Naive thymus-derived CD8-positive, alpha-beta T cell (primary cell): ENCODE measurements at regions not wholly inside any gene's neighbourhood (a gene's known extent, or its start where the extent isn't known, plus 50 kb on each side); places are given as distances from the start of the nearest gene placed in this dataset.
"Not testable (repeated sequence)": the region's sequence is repeated elsewhere in the genome, so short reads cannot be mapped to it uniquely, and the experiment has no call there.

Experiments
- ATAC-seq, 2 donors: fragments of 150-1000 bp; cut with Tn5 transposase in 1 of 2; sonication (Bioruptor Pico), chemical (Tn5 transposase) in 1 of 2; 1 replicate in 1 of 2; 2 replicates in 1 of 2; pipeline ENCODE4 v1.10.0; 2021; ENCODE audit warnings: mild to moderate bottlenecking in 2 of 2, moderate library complexity in 2 of 2
- POLR2A ChIA-PET: fragments of 350-600 bp; sonication (Branson Sonifier 250); formaldehyde crosslinking; loops from one replicate; lab custom pipeline; 2021; ENCODE audit warnings: antibody characterized with exemption; lab: Charles Lee
- DNase-seq, 10 donors: peaks; one replicate each; pipeline versions ENCODE4 v3.0.0 to v3.0.0-alpha.2; 2020 to 2022
- H3K27ac Mint-ChIP-seq, 10 donors: one replicate each; pipeline ENCODE4 v1.8.0; 2020 to 2022; ENCODE audit warnings: mild to moderate bottlenecking in 10 of 10, mixed read lengths in 10 of 10, moderate library complexity in 4 of 10, inconsistent platforms in 1 of 10
- H3K27me3 Mint-ChIP-seq, 5 donors: one replicate each; pipeline ENCODE4 v1.8.0; 2021 to 2022; ENCODE audit warnings: mixed read lengths in 5 of 5
- H3K36me3 Mint-ChIP-seq, 3 donors: one replicate each; pipeline ENCODE4 v1.8.0; 2020 to 2022; ENCODE audit warnings: mixed read lengths in 3 of 3, mild to moderate bottlenecking in 2 of 3, inconsistent platforms in 1 of 3
- H3K4me1 Mint-ChIP-seq, 4 donors: one replicate each; pipeline ENCODE4 v1.8.0; 2021 to 2022; ENCODE audit warnings: mixed read lengths in 4 of 4
- H3K4me3 Mint-ChIP-seq, 10 donors: one replicate each; pipeline ENCODE4 v1.8.0; 2020 to 2022; ENCODE audit warnings: mild to moderate bottlenecking in 10 of 10, mixed read lengths in 10 of 10, moderate library complexity in 6 of 10, inconsistent platforms in 1 of 10
- H3K9me3 Mint-ChIP-seq, 9 donors: one replicate each; pipeline ENCODE4 v1.8.0; 2020 to 2022; ENCODE audit warnings: mixed read lengths in 9 of 9, mild to moderate bottlenecking in 3 of 9, inconsistent platforms in 1 of 9, moderate library complexity in 1 of 9

GRCh38 chr20:22962567-22963439, 72.3 kb upstream of the SSTR4 start:
- Mint-ChIP-seq H3K27me3 (peaks cover 0 to 21% (median 4%) of the 10 kb centered on the region in 5 donors), H3K4me3 (no peak overlapping the region), H3K4me1 (no peaks in the 10 kb centered on the region), H3K36me3 (no peaks in the 10 kb centered on the region), H3K27ac (no peak overlapping the region), H3K9me3 (peaks cover 0 to 5% (median 0%) of the 10 kb centered on the region in 9 donors)
- no peak for DNase-seq
- POLR2A ChIA-PET, result no interaction called here
- no peak for ATAC-seq

- no peak overlapping the region for H3K4me3 Mint-ChIP-seq
- H3K9me3 Mint-ChIP-seq, result peaks cover 0 to 9% (median 0%) of the 10 kb centered on the region in 9 donors
- no peak for DNase-seq
- ATAC-seq, result no peak
- no peaks in the 10 kb centered on the region for H3K4me1 Mint-ChIP-seq
- H3K27me3 Mint-ChIP-seq, result peaks cover 0 to 26% (median 4%) of the 10 kb centered on the region in 5 donors
- POLR2A ChIA-PET, result no interaction called here
- H3K36me3 Mint-ChIP-seq, result no peaks in the 10 kb centered on the region
- no peak overlapping the region for H3K27ac Mint-ChIP-seq
Observed at GRCh38 chr20:22963581-22963980, 71.5 kb upstream of the SSTR4 start.

GRCh38 chr20:22966787-22967464, 68.2 kb upstream of the SSTR4 start:
- Mint-ChIP-seq H3K27me3 (peaks cover 0 to 28% (median 3%) of the 10 kb centered on the region in 5 donors), H3K36me3 (no peaks in the 10 kb centered on the region), H3K9me3 (peaks cover 0 to 9% (median 0%) of the 10 kb centered on the region in 9 donors), H3K4me1 (no peaks in the 10 kb centered on the region), H3K27ac (no peak overlapping the region), H3K4me3 (no peak overlapping the region)
- ATAC-seq, result no peak
- DNase-seq, result no peak
- POLR2A ChIA-PET, result no interaction called here

- H3K27ac Mint-ChIP-seq, ATAC-seq: not testable (repeated sequence)
Observed at GRCh38 chr20:22967706-22968105, 67.4 kb upstream of the SSTR4 start.

GRCh38 chr20:22969031-22969430, 66.1 kb upstream of the SSTR4 start:
- POLR2A ChIA-PET, H3K9me3 Mint-ChIP-seq, H3K4me3 Mint-ChIP-seq, H3K36me3 Mint-ChIP-seq, H3K4me1 Mint-ChIP-seq, DNase-seq, H3K27ac Mint-ChIP-seq, ATAC-seq: not testable (repeated sequence)
- H3K27me3 Mint-ChIP-seq, result peaks cover 1 to 28% (median 3%) of the 10 kb centered on the region in 5 donors

More at GRCh38 chr20:22967706-22968105, 67.4 kb upstream of the SSTR4 start:
- H3K27me3 Mint-ChIP-seq, result peaks cover 0 to 28% (median 3%) of the 10 kb centered on the region in 5 donors
- POLR2A ChIA-PET, H3K36me3 Mint-ChIP-seq, H3K9me3 Mint-ChIP-seq, DNase-seq, H3K4me3 Mint-ChIP-seq, H3K4me1 Mint-ChIP-seq: not testable (repeated sequence)

- H3K27ac Mint-ChIP-seq, H3K4me3 Mint-ChIP-seq, H3K9me3 Mint-ChIP-seq, ATAC-seq, H3K36me3 Mint-ChIP-seq, DNase-seq, POLR2A ChIA-PET, H3K4me1 Mint-ChIP-seq: not testable (repeated sequence)
- H3K27me3 Mint-ChIP-seq, result peaks cover 0 to 24% (median 2%) of the 10 kb centered on the region in 5 donors
Observed at GRCh38 chr20:22971077-22971476, 64.0 kb upstream of the SSTR4 start.

- POLR2A ChIA-PET, result no interaction called here
- H3K36me3 Mint-ChIP-seq, result no peaks in the 10 kb centered on the region
- ATAC-seq, result no peak
Observed at GRCh38 chr20:22974354-22974753, 60.8 kb upstream of the SSTR4 start.

GRCh38 chr20:22977047-22977785, 57.9 kb upstream of the SSTR4 start:
- H3K36me3 Mint-ChIP-seq, result peaks cover 0 to 5% (median 0%) of the 10 kb centered on the region in 3 donors
- ATAC-seq (no peak), DNase-seq (no peak)
- no peak overlapping the region for H3K4me3 Mint-ChIP-seq
- no peaks in the 10 kb centered on the region for H3K4me1 Mint-ChIP-seq
- H3K27ac Mint-ChIP-seq, result no peak overlapping the region
- peaks cover 0 to 14% (median 6%) of the 10 kb centered on the region in 9 donors for H3K9me3 Mint-ChIP-seq
- H3K27me3 Mint-ChIP-seq, result peaks cover 0 to 18% (median 5%) of the 10 kb centered on the region in 5 donors
- POLR2A ChIA-PET, result no interaction called here

More at GRCh38 chr20:22974354-22974753, 60.8 kb upstream of the SSTR4 start:
- DNase-seq, result no peak
- H3K27me3 Mint-ChIP-seq, result peaks cover 0 to 2% (median 0%) of the 10 kb centered on the region in 5 donors
- H3K4me3 Mint-ChIP-seq, result no peak overlapping the region
- no peaks in the 10 kb centered on the region for H3K4me1 Mint-ChIP-seq
- no peak overlapping the region for H3K27ac Mint-ChIP-seq
- peaks cover 0 to 6% (median 0%) of the 10 kb centered on the region in 9 donors for H3K9me3 Mint-ChIP-seq

GRCh38 chr20:22984008-22984407, 51.1 kb upstream of the SSTR4 start:
- Mint-ChIP-seq H3K4me3 (no peak overlapping the region), H3K36me3 (peaks cover 0 to 5% (median 0%) of the 10 kb centered on the region in 3 donors), H3K27ac (no peak overlapping the region), H3K9me3 (peaks cover 0 to 19% (median 7%) of the 10 kb centered on the region in 9 donors), H3K27me3 (peaks cover 0 to 20% (median 13%) of the 10 kb centered on the region in 5 donors), H3K4me1 (no peaks in the 10 kb centered on the region)
- ATAC-seq, result no peak
- POLR2A ChIA-PET, result no interaction called here
- no peak for DNase-seq

GRCh38 chr20:22984606-22985005, 50.5 kb upstream of the SSTR4 start:
- Mint-ChIP-seq H3K9me3 (peaks cover 0 to 19% (median 5%) of the 10 kb centered on the region in 9 donors), H3K27ac (no peak overlapping the region), H3K36me3 (peaks cover 0 to 5% (median 0%) of the 10 kb centered on the region in 3 donors), H3K27me3 (peaks cover 0 to 20% (median 11%) of the 10 kb centered on the region in 5 donors), H3K4me1 (no peaks in the 10 kb centered on the region), H3K4me3 (no peak overlapping the region)
- DNase-seq (no peak), ATAC-seq (no peak)
- POLR2A ChIA-PET, result no interaction called here

GRCh38 chr20:22985239-22985778, 49.8 kb upstream of the SSTR4 start:
- DNase-seq (no peak), ATAC-seq (no peak)
- no peak overlapping the region for H3K4me3 Mint-ChIP-seq
- no peaks in the 10 kb centered on the region for H3K4me1 Mint-ChIP-seq
- peaks cover 0 to 16% (median 4%) of the 10 kb centered on the region in 9 donors for H3K9me3 Mint-ChIP-seq
- peaks cover 0 to 5% (median 0%) of the 10 kb centered on the region in 3 donors for H3K36me3 Mint-ChIP-seq
- no peak overlapping the region for H3K27ac Mint-ChIP-seq
- peaks cover 0 to 20% (median 9%) of the 10 kb centered on the region in 5 donors for H3K27me3 Mint-ChIP-seq
- POLR2A ChIA-PET, result no interaction called here
